ENCODE measurements at regions not wholly inside any gene's neighbourhood (a gene's known extent, or its start where the extent isn't known, plus 50 kb on each side); places are given as distances from the start of the nearest gene placed in this dataset.

GRCh38 chr2:30055548-30055947 is 91.3 kb upstream of the YPEL5 start:
- Mint-ChIP-seq H3K27ac (no peak overlapping the region), H3K9me3 (peaks cover 3% of the 10 kb centered on the region; the same call in 1 of the 3 replicates), H3K4me3 (no peak overlapping the region), H3K27me3 (ENCODE audit: insufficient read depth, low read depth, poor library complexity) (no peaks in the 10 kb centered on the region), H3K36me3 (ENCODE audit: low read depth) (no peaks in the 10 kb centered on the region), H3K4me1 (no peaks in the 10 kb centered on the region)
- H2AFZ ChIP-seq: no peak overlapping the region
- no peaks in the 10 kb centered on the region for H3K36me3 ChIP-seq (ENCODE audit: insufficient read depth)
- H3K27ac ChIP-seq (ENCODE audit: low read depth): no peak overlapping the region
- no peaks in the 10 kb centered on the region for H3K9me2 ChIP-seq (ENCODE audit: insufficient read depth)
- DNase-seq (ENCODE audit: low spot score) (no peak), ATAC-seq (no peak)
- H3K4me3 ChIP-seq: no peak overlapping the region
- no peaks in the 10 kb centered on the region for H3F3A ChIP-seq (replicated peaks; ENCODE audit: low read depth)
- no peaks in the 10 kb centered on the region for H3K4me1 ChIP-seq (ENCODE audit: insufficient read depth)
- H3K79me2 ChIP-seq (replicated peaks; ENCODE audit: insufficient read depth): no peaks in the 10 kb centered on the region
- no peak overlapping the region for H3K4me2 ChIP-seq
- H3K27me3 ChIP-seq (ENCODE audit: insufficient read depth): no peaks in the 10 kb centered on the region
- TF ChIP-seq CREB1 (CRISPR knock-in tag; IDR thresholded peaks at IDR 0.05; ENCODE audit: low read depth) (no peak), ETS1 (IDR thresholded peaks at IDR 0.05) (no peak), ZNF331 (CRISPR knock-in tag; IDR thresholded peaks at IDR 0.05; ENCODE audit: low read depth) (no peak), REST (IDR thresholded peaks at IDR 0.05; ENCODE audit: unreplicated experiment) (no peak), JUNB (IDR thresholded peaks at IDR 0.05; ENCODE audit: unreplicated experiment) (no peak), POLR2AphosphoS5 (IDR thresholded peaks at IDR 0.05; ENCODE audit: low read depth) (no peak), NANOG (IDR thresholded peaks at IDR 0.05; ENCODE audit: borderline replicate concordance) (no peak), EZH2phosphoT487 (IDR thresholded peaks at IDR 0.05; ENCODE audit: unreplicated experiment) (no peak), EZH2 (IDR thresholded peaks at IDR 0.05; ENCODE audit: low read depth, unreplicated experiment) (no peak), STAT1 (IDR thresholded peaks at IDR 0.05; ENCODE audit: unreplicated experiment) (no peak), ZNF114 (CRISPR knock-in tag; IDR thresholded peaks at IDR 0.05) (no peak), ZNF462 (CRISPR knock-in tag; IDR thresholded peaks at IDR 0.05) (no peak)
- TF ChIP-seq, protein P1, sequence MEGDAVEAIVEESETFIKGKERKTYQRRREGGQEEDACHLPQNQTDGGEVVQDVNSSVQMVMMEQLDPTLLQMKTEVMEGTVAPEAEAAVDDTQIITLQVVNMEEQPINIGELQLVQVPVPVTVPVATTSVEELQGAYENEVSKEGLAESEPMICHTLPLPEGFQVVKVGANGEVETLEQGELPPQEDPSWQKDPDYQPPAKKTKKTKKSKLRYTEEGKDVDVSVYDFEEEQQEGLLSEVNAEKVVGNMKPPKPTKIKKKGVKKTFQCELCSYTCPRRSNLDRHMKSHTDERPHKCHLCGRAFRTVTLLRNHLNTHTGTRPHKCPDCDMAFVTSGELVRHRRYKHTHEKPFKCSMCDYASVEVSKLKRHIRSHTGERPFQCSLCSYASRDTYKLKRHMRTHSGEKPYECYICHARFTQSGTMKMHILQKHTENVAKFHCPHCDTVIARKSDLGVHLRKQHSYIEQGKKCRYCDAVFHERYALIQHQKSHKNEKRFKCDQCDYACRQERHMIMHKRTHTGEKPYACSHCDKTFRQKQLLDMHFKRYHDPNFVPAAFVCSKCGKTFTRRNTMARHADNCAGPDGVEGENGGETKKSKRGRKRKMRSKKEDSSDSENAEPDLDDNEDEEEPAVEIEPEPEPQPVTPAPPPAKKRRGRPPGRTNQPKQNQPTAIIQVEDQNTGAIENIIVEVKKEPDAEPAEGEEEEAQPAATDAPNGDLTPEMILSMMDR (conservative IDR thresholded peaks at IDR 0.05; ENCODE audit: low read depth in 2 of 2): no peak
- H4K20me1 ChIP-seq (replicated peaks; ENCODE audit: insufficient read depth): no peaks in the 10 kb centered on the region

All from GM23338 (cell line).